C4-2B (cell line): ENCODE measurements at regions not wholly inside any gene's neighbourhood (a gene's known extent, or its start where the extent isn't known, plus 50 kb on each side); places are given as distances from the start of the nearest gene placed in this dataset.

ENCODE experiments used
- CTCF ChIP-seq: fragments of 450-650 bp; conservative IDR thresholded peaks from 2 replicates; pipeline ENCODE4 v1.5.1; 2017; ENCODE audit warnings: mild to moderate bottlenecking
- ZFX ChIP-seq: fragments of 450-650 bp; IDR thresholded peaks from 2 replicates; pipeline ENCODE4 v1.6.1; 2017

GRCh38 chr16:82456683-82457082 lies 170.1 kb upstream of the CDH13 start:
- TF ChIP-seq CTCF = peak; percentile 89
- no peak for TF ChIP-seq ZFX
